Osteoblast (primary cell): ENCODE measurements at regions not wholly inside any gene's neighbourhood (a gene's known extent, or its start where the extent isn't known, plus 50 kb on each side); places are given as distances from the start of the nearest gene placed in this dataset.

Experiments used
- DNase-seq: peaks from one replicate; pipeline ENCODE4 v3.0.0; 2011; ENCODE audit warnings: low spot score, mixed read lengths; ENCODE audit not compliant: insufficient read length; ENCODE audit errors: missing footprints
- H2AFZ ChIP-seq: 2 replicates; pipeline ENCODE4 v1.6.0; 2011; ENCODE audit warnings: mild to moderate bottlenecking, low read length
- H3K27ac ChIP-seq: 2 replicates; pipeline ENCODE4 v1.5.1; 2011; ENCODE audit warnings: mild to moderate bottlenecking, low read depth, low read length, moderate library complexity
- H3K27me3 ChIP-seq: 2 replicates; pipeline ENCODE4 v1.6.0; 2012; ENCODE audit warnings: mild to moderate bottlenecking, control low read depth, inconsistent platforms, low read length, moderate library complexity; ENCODE audit not compliant: insufficient read depth
- H3K36me3 ChIP-seq: 2 replicates; pipeline ENCODE4 v1.5.1; 2011; ENCODE audit warnings: mild to moderate bottlenecking, low read length, control low read depth, moderate library complexity; ENCODE audit not compliant: insufficient read depth
- H3K4me1 ChIP-seq: 2 replicates; pipeline ENCODE4 v1.5.1; 2011; ENCODE audit warnings: mild to moderate bottlenecking, low read length, control low read depth, moderate library complexity; ENCODE audit not compliant: insufficient read depth
- H3K4me2 ChIP-seq: 2 replicates; pipeline ENCODE4 v1.6.0; 2011; ENCODE audit warnings: mild to moderate bottlenecking, low read length; ENCODE audit not compliant: insufficient read depth
- H3K4me3 ChIP-seq: fragments of 200-600 bp; sonication (generic); 3 replicates; pipeline ENCODE4 v1.5.1; 2012; ENCODE audit warnings: mild to moderate bottlenecking, low read length, inconsistent platforms; ENCODE audit not compliant: insufficient read depth
- H3K79me2 ChIP-seq: 2 replicates; pipeline ENCODE4 v1.6.0; 2012; ENCODE audit warnings: mild to moderate bottlenecking, low read length, control low read depth, inconsistent platforms; ENCODE audit not compliant: insufficient read depth
- H3K9me3 ChIP-seq: 2 replicates; pipeline ENCODE4 v1.5.1; 2011; ENCODE audit warnings: low read depth, low read length, control low read depth
- H4K20me1 ChIP-seq: 2 replicates; pipeline ENCODE4 v1.6.0; 2012; ENCODE audit warnings: mild to moderate bottlenecking, low read length, control low read depth; ENCODE audit not compliant: insufficient read depth
- CTCF ChIP-seq: IDR thresholded peaks from 2 replicates; pipeline ENCODE4 v1.5.1; 2011; ENCODE audit warnings: mild to moderate bottlenecking, low read depth, low read length, moderate library complexity; ENCODE audit errors: extremely low read depth

DNA sequence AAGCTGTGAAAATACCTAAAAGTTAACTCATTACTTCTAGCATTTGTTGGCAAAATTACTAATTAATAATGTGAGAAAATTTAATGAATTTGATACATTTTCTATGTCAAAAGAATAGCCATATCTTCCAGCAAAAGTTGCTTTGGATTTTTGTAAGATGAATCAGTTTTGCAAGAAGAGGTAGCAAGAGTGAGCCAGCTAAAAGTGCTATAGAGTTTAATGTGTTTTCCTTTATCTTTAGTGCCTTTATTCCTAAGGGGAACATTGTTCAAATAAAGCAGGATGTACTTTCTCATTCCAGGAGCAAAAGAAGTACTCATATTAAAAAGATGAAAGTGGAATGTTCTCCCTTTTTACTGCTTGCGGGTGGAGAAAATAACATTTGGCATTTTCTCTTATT, 622.2 kb downstream of the ANXA1 start:
- Histone ChIP-seq H4K20me1 (no peaks in the 10 kb centered on the region), H3K9me3 (no peaks in the 10 kb centered on the region), H3K36me3 (no peaks in the 10 kb centered on the region)

GRCh38 chr9:73775757-73776156, 624.1 kb downstream of the ANXA1 start:
- H3K27me3 ChIP-seq = no peaks in the 10 kb centered on the region
- no peaks in the 10 kb centered on the region for H3K9me3 ChIP-seq
- no peak for DNase-seq
- no peak for TF ChIP-seq CTCF
- no peaks in the 10 kb centered on the region for H4K20me1 ChIP-seq
- H3K4me1 ChIP-seq = no peaks in the 10 kb centered on the region
- H2AFZ ChIP-seq = no peak overlapping the region
- H3K4me2 ChIP-seq = no peak overlapping the region
- H3K79me2 ChIP-seq = no peaks in the 10 kb centered on the region
- no peak overlapping the region for H3K27ac ChIP-seq
- H3K36me3 ChIP-seq = no peaks in the 10 kb centered on the region
- H3K4me3 ChIP-seq = no peak overlapping the region

More for the DNA sequence above, 622.2 kb downstream of the ANXA1 start:
- no peak for DNase-seq
- no peak overlapping the region for H3K4me3 ChIP-seq
- H3K79me2 ChIP-seq = no peaks in the 10 kb centered on the region
- H3K27me3 ChIP-seq = no peaks in the 10 kb centered on the region
- H3K4me1 ChIP-seq = no peaks in the 10 kb centered on the region
- no peak overlapping the region for H3K27ac ChIP-seq
- no peak overlapping the region for H3K4me2 ChIP-seq
- no peak for TF ChIP-seq CTCF
- H2AFZ ChIP-seq = no peak overlapping the region

- Histone ChIP-seq H3K4me1 (peaks cover 3% of the 10 kb centered on the region), H3K4me2 (peak overlapping the region; percentile 9), H3K4me3 (no peak overlapping the region), H3K9me3 (no peaks in the 10 kb centered on the region), H4K20me1 (no peaks in the 10 kb centered on the region), H3K79me2 (no peaks in the 10 kb centered on the region), H3K36me3 (no peaks in the 10 kb centered on the region), H3K27ac (no peak overlapping the region), H3K27me3 (no peaks in the 10 kb centered on the region), H2AFZ (no peak overlapping the region)
- peak; percentile 21 for DNase-seq
- TF ChIP-seq CTCF = no peak
These were observed 629.3 kb downstream of the ANXA1 start for GRCh38 chr9:73780916-73781315.

DNA sequence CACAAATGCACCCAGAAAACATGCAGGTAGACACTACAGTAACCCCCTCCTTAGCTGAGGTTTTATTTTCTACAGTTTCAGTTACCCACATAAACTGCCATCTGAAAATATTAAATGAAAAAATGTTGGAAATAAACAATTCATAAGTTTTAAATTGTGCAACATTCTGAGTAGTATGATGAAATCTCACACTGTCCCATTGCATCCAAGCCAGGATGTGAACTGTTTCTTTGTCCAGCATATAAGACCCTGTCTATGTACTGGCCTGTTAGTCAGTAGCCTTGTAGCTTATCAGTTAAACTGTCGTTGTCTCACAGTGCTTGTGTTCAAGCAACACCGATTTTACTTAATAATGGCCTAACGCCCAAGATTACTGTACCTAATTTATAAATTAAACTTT, 630.5 kb downstream of the ANXA1 start:
- no peak for DNase-seq
- H2AFZ ChIP-seq = no peak overlapping the region
- no peak overlapping the region for H3K4me2 ChIP-seq
- TF ChIP-seq CTCF = no peak
- peaks cover 3% of the 10 kb centered on the region for H3K4me1 ChIP-seq
- no peaks in the 10 kb centered on the region for H4K20me1 ChIP-seq
- no peaks in the 10 kb centered on the region for H3K9me3 ChIP-seq
- H3K4me3 ChIP-seq = no peak overlapping the region
- no peaks in the 10 kb centered on the region for H3K27me3 ChIP-seq
- no peak overlapping the region for H3K27ac ChIP-seq
- H3K79me2 ChIP-seq = no peaks in the 10 kb centered on the region
- H3K36me3 ChIP-seq = no peaks in the 10 kb centered on the region
